ENCODE measurements at regions not wholly inside any gene's neighbourhood (a gene's known extent, or its start where the extent isn't known, plus 50 kb on each side); places are given as distances from the start of the nearest gene placed in this dataset.
A peak's percentile ranks its signal among the peaks of the same experiment; 100 is the strongest.

- DNase-seq, result no peak
- no peak for ATAC-seq
These were observed 194.0 kb upstream of the NUDT6 start for GRCh38 chr4:123116412-123116811.

GRCh38 chr4:123120473-123120872, 198.1 kb upstream of the NUDT6 start:
- DNase-seq, result no peak
- Histone ChIP-seq H3K4me3 (no peak overlapping the region), H3K9me3 (no peaks in the 10 kb centered on the region), H3K27ac (no peak overlapping the region), H3K36me3 (replicated peaks in 1 of 2; ENCODE audit: insufficient read depth in 1 of 2, low read depth in 2 of 2) (no peaks in the 10 kb centered on the region), H3K4me1 (peaks cover 5% of the 10 kb centered on the region), H3K27me3 (no peaks in the 10 kb centered on the region)
- ATAC-seq, result no peak
- 92 to 94% methylated on average over 1 of the region's 1 CpG for WGBS, 2 donors
- intact Hi-C loops (cut with DNase I), result no loop called here
- TF ChIP-seq CTCF (IDR thresholded peaks at IDR 0.05) (no peak), POLR2A (IDR thresholded peaks at IDR 0.05) (no peak)

More at GRCh38 chr4:123116412-123116811, 194.0 kb upstream of the NUDT6 start:
- no peak for TF ChIP-seq POLR2A (IDR thresholded peaks at IDR 0.05)
- no peak for TF ChIP-seq CTCF (IDR thresholded peaks at IDR 0.05)
- Histone ChIP-seq H3K9me3 (no peaks in the 10 kb centered on the region), H3K36me3 (replicated peaks in 1 of 2; ENCODE audit: insufficient read depth in 1 of 2, low read depth in 2 of 2) (no peaks in the 10 kb centered on the region), H3K4me1 (peaks cover 5% of the 10 kb centered on the region), H3K27ac (no peak overlapping the region), H3K27me3 (no peaks in the 10 kb centered on the region), H3K4me3 (no peak overlapping the region)
- 60 to 64% methylated on average over 1 of the region's 1 CpG for WGBS, 2 donors
- intact Hi-C loops (cut with DNase I), result no loop called here

GRCh38 chr4:123121241-123121907, 199.0 kb upstream of the NUDT6 start:
- no peak for ATAC-seq

GRCh38 chr4:123125477-123125876, 203.1 kb upstream of the NUDT6 start:
- Histone ChIP-seq H3K4me1 (no peaks in the 10 kb centered on the region), H3K36me3 (replicated peaks in 1 of 2; ENCODE audit: insufficient read depth in 1 of 2, low read depth in 2 of 2) (no peaks in the 10 kb centered on the region), H3K27ac (no peak overlapping the region), H3K4me3 (no peak overlapping the region), H3K9me3 (no peaks in the 10 kb centered on the region), H3K27me3 (no peaks in the 10 kb centered on the region)
- intact Hi-C loops (cut with DNase I), result no loop called here
- WGBS, 2 donors, result 44 to 68% methylated on average over 1 of the region's 1 CpG
- no peak for DNase-seq
- no peak for ATAC-seq
- TF ChIP-seq POLR2A (IDR thresholded peaks at IDR 0.05), result no peak
- no peak for TF ChIP-seq CTCF (IDR thresholded peaks at IDR 0.05)

More at GRCh38 chr4:123121241-123121907, 199.0 kb upstream of the NUDT6 start:
- intact Hi-C loops (cut with DNase I), result no loop called here
- Histone ChIP-seq H3K36me3 (replicated peaks in 1 of 2; ENCODE audit: insufficient read depth in 1 of 2, low read depth in 2 of 2) (no peaks in the 10 kb centered on the region), H3K27ac (no peak overlapping the region), H3K27me3 (no peaks in the 10 kb centered on the region), H3K4me1 (no peaks in the 10 kb centered on the region), H3K4me3 (no peak overlapping the region), H3K9me3 (no peaks in the 10 kb centered on the region)
- 70 to 75% methylated on average over 2 of the region's 2 CpGs for WGBS, 2 donors
- TF ChIP-seq CTCF (IDR thresholded peaks at IDR 0.05) (no peak), POLR2A (IDR thresholded peaks at IDR 0.05) (no peak)
- no peak for DNase-seq

- H3K9me3 ChIP-seq, result no peaks in the 10 kb centered on the region
- H3K36me3 ChIP-seq (replicated peaks in 1 of 2; ENCODE audit: insufficient read depth in 1 of 2, low read depth in 2 of 2), result no peaks in the 10 kb centered on the region
- DNase-seq (no peak), ATAC-seq (no peak)
- no peaks in the 10 kb centered on the region for H3K27me3 ChIP-seq
- H3K4me3 ChIP-seq, result no peak overlapping the region
- H3K27ac ChIP-seq, result no peak overlapping the region
- H3K4me1 ChIP-seq, result no peaks in the 10 kb centered on the region
- TF ChIP-seq CTCF (IDR thresholded peaks at IDR 0.05) (peak in 2 of 7 experiments; percentile 16 to 19), POLR2A (IDR thresholded peaks at IDR 0.05) (no peak)
- 49 to 52% methylated on average over 1 of the region's 1 CpG for WGBS, 2 donors
- intact Hi-C loops (cut with DNase I), result no loop called here
These were observed 204.8 kb upstream of the NUDT6 start for GRCh38 chr4:123127218-123127617.
